Putamen (tissue), 1 donor: ENCODE measurements at regions not wholly inside any gene's neighbourhood (a gene's known extent, or its start where the extent isn't known, plus 50 kb on each side); places are given as distances from the start of the nearest gene placed in this dataset.

Experiments
- DNase-seq: peaks from one replicate; pipeline ENCODE4 v3.0.0-alpha.2; 2016; ENCODE audit warnings: low spot score

GRCh38 chrX:38856670-38857265, 55.5 kb downstream of the MID1IP1 start:
- DNase-seq = no peak

DNA sequence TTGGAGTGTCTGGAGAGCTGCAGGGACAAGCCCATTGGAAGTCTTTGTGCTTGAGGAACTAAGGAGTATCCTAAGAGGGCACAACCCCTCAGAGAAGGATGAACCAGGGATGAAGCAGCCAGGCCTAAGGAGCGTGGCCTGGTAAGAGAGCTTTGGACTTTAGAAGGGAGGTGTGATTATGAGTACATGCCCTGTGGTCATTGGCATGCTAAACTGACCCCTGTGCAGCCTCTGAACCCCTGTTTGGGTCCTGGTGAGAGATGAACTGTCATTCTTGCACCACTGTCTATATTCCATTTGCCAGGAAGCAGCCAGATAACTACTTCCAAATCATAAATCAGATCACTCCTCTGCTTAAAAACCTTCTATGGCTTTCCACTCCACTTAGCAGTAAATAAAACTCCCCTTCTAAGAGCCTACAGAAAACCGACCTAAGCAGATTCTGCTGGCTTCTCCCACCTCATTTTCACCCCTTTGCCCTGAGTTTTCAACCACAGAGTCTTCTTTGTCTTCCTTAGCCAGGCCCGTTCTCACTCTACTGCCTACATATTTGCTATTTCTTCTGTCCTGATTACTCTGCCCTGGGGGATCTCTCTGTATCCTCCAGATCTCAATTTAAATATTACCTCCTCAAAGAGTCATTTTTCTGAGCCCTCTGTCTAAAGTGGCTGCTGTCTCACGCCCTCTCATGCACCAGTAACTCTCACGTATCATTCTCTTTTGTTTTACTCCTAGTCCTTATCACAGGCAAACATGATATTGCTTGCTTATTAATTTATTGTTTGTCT, 56.7 kb downstream of the MID1IP1 start:
- no peak for DNase-seq

GRCh38 chrX:38859602-38860001, 58.3 kb downstream of the MID1IP1 start:
- no peak for DNase-seq

DNA sequence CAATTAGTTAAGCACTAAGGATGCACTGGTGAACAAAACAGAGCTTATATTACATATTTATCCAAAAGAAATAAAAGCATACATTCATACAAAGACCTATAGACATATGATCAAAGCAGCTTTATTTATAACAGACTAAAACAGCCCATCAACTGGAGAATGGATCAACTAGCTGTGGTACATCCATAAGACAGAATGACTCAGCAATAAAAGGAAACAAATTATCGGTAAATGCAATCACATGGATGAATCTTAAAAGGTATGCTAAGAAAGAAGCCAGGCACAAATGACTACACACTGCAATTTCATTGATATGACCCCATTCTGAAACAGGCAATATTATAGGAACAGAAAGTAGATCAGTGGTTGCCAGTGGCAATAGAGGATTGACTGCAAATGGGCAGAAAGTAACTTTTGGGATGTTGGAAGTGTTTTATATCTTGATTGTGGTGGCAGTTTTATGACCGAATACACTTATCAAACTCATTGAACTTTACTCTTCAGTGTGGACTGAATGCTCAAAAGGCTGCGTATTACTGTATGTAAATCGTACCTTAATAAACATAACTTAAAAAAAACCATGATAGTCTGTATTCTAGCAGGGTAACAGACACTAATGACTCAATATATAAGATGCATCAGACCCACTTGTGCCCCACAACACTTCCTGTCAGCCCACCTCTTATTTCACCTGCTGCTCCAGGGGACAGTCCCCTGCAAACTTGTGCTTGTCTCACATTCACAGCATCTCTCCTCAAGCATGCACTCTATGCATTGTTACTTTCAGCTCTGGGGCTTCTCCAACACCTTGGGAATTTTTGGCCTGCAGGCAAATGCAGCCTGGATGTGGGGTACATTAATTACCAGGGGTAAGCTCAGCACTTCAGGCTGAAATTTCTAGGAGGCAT, 59.1 kb downstream of the MID1IP1 start:
- no peak for DNase-seq

- DNase-seq = no peak
Observed at GRCh38 chrX:38861489-38861888, 60.2 kb downstream of the MID1IP1 start.

DNA sequence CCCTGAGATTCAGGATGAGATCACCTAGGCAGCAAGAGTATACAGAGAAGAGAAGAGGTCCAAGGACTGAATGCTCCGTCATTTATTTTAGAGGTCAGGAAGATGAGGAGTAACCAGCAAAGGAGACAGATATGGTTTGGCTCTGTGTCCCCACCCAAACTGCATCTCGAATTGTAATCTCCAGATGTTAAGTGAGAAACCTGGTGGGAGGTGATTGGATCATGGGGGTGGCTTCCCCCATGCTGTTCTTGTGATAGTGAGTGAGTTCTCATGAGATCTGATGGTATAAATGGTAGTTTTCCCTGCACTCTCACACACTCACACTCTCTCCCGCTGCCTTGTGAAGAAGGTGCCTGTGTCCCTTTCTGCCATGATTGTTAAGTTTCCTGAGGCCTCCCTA, 60.8 kb downstream of the MID1IP1 start:
- DNase-seq = no peak

DNA sequence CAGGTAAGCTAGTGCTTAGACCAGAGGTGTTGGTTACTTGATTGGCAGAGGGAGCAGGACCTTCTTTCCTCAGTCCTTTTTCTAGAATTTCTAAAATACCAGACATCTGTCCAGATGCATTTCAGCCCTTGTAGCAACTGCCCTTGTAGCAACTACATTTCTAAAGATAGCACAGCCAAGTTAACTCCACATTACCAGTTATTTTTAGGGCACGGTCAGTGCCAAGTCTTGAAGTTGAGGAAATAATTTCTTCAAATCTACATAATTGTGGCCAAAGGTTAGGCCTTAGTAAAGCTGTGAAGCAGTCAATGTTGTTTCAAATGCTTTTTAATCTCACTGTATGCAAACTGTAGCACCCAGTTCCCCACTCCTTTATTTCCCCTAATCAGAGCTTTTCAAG, 62.9 kb downstream of the MID1IP1 start:
- no peak for DNase-seq

DNA sequence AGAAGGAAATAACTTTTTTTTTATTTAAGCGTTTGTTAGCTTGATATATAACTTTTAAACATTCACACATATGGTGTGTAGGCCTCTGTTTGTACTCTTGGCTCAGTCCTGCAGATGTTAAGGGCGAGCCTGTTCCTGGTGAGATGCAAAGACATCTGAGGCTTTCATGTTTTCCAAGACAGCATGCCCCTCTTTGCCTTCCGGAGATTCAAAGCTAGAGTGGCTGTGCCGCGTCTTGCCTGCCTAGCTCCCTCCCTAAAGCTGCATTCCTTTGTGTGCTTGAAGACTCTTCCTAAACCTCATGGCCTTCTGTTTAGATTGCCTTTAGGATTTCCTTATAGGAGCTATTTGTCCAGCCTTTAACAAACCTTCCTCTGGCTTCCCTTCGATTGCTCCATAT, 67.1 kb downstream of the MID1IP1 start:
- DNase-seq = no peak

- no peak for DNase-seq
Observed at GRCh38 chrX:38868941-38869401, 67.7 kb downstream of the MID1IP1 start.

DNA sequence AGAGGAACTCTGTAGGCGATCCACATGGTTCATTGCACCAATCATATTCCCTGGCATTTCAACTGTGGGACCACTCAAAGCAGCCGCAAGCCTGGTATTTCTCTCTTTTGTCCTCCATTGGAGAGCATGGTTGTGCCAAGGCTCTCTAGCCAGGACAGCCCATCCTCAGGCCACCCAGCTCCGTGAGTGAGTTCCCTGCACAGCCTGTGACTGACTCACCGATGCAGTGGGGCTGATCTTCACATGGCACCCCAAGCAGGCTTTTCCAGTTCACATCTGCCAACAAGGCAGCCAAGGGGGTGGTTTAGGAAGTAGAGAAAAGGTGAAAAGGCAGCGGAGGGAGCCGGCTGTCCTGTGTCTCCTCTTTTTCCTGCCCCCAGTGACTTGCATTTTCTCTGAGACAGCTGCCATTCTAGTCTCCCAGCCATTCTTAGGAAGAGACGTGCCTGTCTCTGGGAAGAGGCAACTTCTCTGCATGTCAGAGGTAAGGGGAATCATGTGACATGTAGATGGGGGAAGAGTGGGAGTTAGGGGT, 69.2 kb downstream of the MID1IP1 start:
- DNase-seq = no peak

GRCh38 chrX:38871129-38872029, 70.1 kb downstream of the MID1IP1 start:
- DNase-seq = no peak

DNA sequence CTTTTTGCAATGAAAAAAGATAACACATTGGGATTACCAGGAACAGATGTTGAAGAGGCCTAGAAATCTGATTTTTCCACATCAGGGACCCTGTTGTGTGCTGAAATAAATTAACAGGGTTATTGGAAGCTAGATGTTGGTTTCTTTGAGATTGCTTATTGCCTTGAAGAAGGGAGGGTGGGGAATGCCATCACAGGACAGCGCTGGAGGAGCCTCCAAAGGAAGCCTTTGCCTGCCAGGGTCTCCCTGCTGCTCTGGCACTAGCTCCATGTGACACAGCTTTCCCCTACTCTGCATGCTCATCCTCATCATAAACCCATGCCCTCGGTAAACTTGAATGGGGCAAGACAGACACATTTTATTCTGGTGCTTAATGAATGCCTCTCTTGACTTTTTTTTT, 76.1 kb downstream of the MID1IP1 start:
- DNase-seq = no peak

GRCh38 chrX:38878641-38879340, 77.5 kb downstream of the MID1IP1 start:
- no peak for DNase-seq

- DNase-seq = no peak
Observed at GRCh38 chrX:38879631-38880220, 78.5 kb downstream of the MID1IP1 start.

GRCh38 chrX:38880296-38880854, 79.1 kb downstream of the MID1IP1 start:
- DNase-seq = no peak

DNA sequence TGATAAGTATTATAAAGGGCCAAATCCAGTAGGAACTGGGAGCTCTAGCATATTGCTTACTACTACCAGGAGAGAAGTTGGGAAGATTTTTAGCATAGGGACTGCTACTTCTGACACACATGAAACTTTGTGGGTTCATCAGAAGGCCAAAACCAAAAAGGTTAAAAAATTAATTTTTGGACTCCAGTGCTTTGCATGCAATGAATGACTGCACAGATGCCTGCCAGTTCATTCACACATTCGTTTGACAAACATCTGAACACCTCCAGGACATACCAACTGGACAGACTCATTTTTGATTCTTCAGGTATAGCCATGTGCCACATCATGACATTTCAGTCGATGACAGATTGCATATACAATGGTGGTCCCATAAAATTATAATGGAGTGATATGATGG, 79.8 kb downstream of the MID1IP1 start:
- DNase-seq = no peak

GRCh38 chrX:38881727-38882126, 80.5 kb downstream of the MID1IP1 start:
- DNase-seq = no peak

DNA sequence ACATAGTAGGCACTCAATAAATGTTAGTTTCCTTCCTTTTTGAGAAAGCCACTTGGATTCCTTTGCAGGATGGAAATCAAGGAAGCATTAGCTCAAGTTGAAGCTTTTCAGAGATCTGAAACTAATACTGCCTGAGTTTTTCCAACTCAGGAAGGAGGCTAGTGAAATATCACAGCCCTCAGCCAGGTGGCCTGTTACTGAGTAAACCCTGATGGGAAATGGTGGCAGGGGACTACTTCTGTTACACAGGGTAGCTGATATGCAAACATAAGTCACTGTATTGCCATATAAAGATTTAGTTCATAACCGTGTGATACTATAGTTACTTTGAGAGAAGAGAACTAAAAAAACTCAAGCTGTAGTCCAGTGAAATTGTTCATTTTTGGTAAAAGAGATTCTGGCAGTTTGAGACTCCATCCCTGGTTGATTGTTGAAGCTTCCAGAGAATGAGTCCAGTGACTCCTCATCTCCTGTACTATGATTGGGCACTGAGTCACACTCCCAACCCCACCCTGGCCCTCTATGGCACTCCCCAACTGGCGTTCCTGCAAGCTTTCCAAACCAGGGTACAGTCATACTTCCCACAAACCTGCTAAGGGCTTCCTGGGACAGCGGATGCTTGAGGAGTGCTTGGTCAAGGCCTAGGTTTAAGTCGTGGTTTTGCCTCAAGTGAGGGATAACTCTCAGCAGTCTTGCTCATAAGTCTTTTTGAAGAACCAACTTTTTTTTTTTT, 81.8 kb downstream of the MID1IP1 start:
- DNase-seq = no peak

DNA sequence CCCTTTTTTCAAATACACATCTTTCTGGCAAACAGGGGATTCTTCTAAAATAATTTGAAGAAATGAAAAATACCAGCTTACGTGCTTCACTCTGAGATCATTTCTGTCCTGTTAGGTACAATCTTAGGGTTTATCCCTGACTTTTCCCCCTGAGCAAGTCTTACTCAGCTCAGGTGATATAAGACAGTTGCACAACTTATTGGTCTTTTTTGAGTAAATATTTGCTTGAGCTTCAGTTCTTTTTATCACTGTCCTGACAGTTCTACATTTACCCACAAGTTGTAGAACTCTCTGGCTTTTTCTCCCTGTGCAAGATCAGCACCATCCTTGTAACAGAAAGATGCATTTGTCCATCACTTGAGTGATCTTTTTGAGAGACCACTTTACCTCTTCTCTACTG, 84.9 kb downstream of the MID1IP1 start:
- no peak for DNase-seq
